ENCODE measurements at regions not wholly inside any gene's neighbourhood (a gene's known extent, or its start where the extent isn't known, plus 50 kb on each side); places are given as distances from the start of the nearest gene placed in this dataset.
A peak's percentile ranks its signal among the peaks of the same experiment; 100 is the strongest.
"Not testable (repeated sequence)": the region's sequence is repeated elsewhere in the genome, so short reads cannot be mapped to it uniquely, and the experiment has no call there.

DNA sequence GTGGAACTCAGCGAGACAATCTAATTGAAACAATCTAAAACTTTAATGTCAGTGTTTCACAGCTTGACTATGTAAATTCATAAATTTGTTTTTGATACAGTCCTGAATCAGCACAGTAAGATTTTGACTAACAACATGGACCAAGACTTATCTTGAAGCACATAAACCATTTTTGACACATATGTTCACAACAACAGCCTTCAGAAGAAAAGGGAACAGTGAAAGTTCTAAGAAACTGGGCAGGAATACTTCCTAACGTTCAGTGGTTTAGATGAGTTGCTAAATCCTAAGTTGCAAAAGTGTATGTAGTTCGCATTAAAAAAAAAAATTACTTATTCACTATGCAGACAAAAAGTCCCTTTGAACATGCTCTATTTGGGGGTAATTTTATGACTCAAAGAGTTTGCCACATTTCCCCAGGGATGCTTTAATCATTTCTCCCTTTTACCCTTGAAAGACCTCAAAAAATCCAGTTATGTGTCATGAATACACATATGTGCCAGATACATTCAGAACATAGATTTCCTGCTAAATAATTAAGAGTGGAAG, 120.2 kb downstream of the MRPL39 start:
- no peak for DNase-seq (ENCODE audit: low read depth)

DNA sequence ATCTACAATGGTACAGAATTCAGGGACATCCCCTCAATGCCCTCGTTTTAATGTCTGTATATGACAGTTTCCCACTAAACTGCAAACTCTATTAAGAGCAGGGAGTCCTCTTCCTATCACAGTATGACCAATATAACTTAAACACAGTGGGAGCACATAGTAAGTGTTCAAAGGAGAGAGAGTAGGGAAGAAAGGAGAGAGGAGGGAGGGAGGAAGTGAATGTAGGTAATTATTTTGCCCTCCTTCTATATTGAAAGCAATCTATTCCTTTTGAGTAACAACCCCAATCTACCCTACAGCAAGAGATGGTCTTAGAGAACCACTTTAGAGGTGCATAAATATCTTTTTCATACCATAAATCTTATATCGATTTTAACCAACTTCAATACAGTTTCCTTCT, 121.4 kb downstream of the MRPL39 start:
- no peak for DNase-seq (ENCODE audit: low read depth)

DNA sequence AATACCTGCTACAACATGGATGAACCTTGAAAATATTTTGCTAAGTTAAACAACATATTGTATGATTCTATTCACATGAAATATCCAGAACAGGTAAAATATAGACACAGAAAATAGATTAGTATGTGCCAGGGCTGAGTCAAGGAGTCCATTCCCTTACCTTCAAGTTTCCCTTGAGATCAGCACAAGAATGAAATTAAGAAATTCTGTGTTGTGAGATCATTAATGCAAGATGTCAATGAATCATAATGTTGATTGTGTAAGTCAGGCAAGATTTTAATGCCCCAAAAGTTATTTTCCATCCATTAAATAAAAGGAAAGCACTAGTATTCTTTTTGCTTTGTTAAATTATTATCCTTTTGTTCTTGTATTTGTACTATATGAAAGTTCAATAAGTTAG, 139.4 kb downstream of the MRPL39 start:
- DNase-seq (ENCODE audit: low read depth) = no peak

DNA sequence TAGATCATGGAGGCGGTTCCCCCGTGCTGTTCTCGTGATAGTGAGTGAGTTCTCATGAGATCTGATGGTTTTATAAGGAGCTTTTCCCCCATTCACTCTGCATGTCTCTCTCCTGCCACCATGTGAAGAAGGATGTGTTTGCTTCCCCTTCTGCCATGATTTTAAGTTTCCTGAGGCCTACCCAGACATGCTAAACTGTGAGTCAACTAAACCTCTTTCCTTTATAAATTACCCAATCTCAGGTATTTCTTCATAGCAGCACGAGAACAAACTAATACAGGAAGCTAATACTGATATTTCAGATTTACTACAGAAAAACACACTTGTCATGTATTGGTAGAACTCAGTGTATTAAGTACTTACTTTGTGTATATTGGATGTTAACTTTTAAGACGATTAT, 140.2 kb downstream of the MRPL39 start:
- DNase-seq (ENCODE audit: low read depth) = not testable (repeated sequence)

DNA sequence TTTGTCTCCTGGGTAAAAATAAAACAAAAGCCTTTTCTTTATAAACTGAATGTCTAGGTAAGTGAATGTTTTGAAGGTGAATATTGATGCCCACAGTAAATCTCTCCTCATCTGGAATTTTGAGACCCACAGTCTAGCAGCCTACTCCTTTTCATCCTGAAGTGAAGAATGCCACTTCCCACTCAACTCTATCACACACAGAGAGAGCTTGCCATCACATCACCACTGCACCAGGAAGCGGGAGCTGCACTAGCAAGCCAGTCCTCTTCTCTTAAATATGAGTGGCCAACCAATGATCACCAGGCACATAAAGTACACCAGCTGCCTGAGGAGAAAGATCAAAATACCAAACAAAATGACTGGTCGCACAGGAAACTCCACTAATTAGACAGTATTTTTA, 140.8 kb downstream of the MRPL39 start:
- DNase-seq (ENCODE audit: low read depth) = no peak

DNA sequence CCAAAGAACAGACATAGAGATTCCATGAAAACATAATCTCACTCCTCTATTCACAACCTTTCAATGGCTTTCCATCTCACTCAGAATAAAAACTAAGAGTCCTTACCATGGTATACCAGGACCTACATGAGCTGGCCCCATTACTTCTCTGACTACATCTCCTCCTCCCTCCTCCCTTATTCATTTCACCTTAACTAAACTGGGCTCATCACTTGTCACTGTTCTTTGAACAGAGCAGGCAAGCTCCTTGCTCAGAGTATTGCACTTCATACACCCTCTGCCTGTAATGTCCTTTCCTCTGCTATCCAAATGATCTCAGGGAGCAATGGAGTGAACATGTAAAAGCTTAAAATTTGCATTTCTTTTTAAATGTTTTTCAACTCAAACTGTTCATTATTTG, 142.0 kb downstream of the MRPL39 start:
- no peak for DNase-seq (ENCODE audit: low read depth)

DNA sequence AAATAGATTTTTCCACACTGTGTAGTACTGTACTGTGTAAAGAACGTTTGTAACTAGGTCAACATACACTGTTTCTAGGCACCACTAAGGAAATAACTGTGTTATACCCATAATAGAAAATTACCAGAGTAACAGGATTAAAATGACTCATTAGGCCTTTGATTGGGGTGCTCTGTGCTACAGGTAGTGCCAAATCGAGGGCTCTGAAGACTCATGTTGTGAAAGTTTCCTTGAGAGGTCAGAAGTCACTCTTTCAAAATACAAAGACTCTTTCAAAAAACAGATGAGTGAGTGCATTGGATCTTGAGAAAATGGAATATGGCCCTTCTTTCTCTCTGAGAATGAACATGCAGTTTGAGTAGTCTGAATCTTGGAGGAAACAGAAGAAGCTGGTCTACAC, 143.0 kb downstream of the MRPL39 start:
- DNase-seq (ENCODE audit: low read depth) = no peak

DNA sequence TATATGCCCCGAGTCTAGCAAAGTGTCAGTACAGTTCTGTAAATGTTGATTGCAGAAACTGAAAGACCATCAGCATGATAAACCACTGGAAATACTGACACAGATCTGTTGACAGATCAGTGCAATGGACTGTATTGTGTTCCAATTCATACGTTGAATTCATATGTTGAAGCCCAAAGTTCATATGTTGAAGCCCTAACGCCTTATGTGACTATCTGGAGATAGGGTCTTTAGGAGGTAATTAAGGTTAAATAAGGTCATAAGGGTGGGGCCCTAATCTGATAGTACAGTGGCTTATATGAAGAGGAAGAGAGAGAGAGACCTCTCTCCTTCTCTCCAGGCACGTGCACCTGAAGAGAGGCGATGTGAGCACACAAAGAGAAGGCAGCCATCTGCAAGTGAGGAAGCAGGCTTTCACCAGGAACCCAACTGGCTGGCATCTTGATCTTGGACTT, 144.7 kb downstream of the MRPL39 start:
- DNase-seq (ENCODE audit: low read depth) = no peak

DNA sequence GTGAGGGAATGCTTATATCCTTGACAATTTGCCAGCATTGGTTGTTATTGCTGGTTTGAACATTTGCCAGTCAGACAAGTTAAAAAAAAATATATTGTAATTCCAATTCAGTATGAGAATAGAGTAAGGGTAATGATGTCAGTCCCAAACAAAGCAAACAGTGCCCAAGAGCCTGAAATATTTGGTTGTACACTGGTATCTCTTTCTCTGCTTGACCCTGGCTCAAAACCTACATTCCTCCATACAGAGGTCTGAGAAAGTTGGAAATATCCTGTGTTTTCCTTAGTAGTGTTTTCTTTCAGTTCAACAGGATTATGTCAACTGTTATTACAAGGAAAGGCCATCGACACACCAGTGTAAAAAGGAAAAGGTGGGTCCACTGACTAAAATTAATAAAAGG, 145.6 kb downstream of the MRPL39 start:
- no peak for DNase-seq (ENCODE audit: low read depth)

DNA sequence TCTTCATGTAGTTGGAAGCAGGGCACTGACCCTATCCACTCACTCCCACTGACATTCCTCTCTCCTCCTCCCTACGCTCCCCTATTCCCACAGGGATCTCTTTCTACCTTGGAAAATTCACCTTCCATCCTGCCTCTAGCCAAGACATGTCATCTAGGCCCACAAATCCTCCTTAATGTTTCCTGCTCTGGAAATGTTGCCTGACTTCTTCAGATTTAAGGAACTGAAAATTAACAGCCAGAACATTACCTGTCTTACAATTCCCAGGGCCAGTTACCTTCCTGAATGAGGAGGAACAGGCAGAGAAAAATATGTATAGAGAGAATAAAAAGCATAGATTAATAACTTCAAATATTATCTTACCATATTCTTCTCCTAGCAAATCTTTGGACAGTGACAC, 147.3 kb downstream of the MRPL39 start:
- no peak for DNase-seq (ENCODE audit: low read depth)

DNA sequence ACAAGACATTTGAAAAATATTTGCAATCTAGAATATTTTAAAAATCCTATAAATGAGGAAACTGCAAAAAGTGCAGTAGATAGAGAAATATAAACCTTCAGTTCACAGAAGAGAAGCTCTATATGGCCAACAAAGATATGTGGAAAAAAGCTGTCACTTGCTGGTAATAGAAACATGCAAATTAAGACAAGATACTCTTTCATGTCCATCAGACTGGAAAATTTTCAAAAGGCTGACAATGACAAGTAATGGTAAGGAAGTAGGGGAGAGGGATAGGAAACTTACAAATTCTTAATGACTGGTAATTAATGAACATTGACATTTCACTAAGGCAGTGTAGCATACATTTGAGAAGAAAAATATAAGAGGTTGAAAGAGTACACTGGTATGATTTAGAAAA, 147.9 kb downstream of the MRPL39 start:
- no peak for DNase-seq (ENCODE audit: low read depth)

DNA sequence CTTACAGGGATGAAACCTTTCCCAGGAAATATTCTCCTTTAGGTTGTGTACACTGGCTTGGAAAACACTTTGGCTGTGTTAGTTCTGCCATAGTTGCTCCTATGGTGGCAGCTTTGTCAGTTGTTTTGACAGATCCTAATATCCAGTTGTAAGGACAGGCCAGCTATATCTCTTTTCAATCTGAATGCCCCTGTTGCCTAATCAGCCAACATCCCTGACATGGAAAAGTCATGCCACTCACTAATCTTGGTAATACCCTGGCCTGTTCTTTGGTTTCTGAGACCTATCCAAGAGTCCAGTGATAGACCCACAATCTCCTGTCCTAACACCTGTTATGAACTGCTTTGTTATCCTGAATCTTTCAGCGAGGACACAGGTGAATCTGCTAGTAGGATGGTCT, 148.8 kb downstream of the MRPL39 start:
- DNase-seq (ENCODE audit: low read depth) = no peak

DNA sequence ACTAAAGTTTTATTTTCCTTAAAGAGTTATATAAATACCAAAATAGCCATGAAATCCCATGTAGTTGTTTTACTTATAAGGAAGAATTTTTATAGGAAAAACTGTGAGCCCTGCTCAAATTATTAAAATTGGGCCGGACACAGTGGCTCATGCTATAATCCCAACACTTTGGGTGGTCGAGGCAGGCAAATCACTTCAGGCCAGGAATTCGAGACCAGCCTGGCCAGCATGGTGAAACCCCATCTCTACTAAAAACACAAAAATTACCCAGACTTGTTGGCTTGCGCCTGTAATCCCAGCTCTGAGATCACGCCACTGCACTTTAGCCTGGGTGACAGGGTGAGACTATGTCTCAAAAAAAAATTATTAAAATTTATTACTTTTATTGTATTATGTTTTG, 149.3 kb downstream of the MRPL39 start:
- no peak for DNase-seq (ENCODE audit: low read depth)

DNA sequence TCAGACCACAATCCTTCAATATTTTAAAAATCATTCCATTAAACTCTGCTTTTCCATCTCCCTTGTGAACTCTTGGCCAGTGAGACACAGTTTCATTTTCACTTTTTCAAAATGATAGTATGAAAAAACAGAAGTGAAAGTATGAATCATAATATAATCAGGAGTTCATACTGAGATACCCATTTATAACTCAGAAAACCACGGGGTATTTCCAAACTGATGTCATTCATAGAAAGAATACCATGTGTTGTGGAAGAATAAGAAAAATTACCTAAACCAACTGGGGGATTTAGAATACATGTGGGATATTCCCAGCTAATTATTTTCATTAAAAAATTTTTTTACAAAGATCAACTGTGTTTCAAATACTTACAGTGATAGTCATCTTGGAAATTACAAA, 149.9 kb downstream of the MRPL39 start:
- DNase-seq (ENCODE audit: low read depth) = peak; percentile 9

DNA sequence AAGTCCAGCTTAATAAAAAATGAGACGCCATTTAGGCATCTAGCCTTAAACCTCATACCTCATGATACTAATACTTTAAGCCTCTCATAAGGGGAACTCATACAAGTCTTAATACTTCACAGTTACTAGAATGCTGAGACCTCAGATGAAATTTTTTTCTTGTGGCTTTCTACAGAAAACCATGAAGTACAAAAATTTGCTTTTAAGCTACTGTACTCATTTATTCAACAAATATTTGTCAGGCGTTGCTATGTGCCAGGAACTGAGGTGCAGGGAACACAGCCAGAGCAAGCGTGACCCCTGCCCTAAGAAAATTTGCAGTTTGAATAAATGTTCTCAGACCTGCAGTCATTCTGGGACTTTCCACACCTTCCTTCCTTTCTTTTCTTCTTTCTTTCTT, 150.6 kb downstream of the MRPL39 start:
- DNase-seq (ENCODE audit: low read depth) = no peak

DNA sequence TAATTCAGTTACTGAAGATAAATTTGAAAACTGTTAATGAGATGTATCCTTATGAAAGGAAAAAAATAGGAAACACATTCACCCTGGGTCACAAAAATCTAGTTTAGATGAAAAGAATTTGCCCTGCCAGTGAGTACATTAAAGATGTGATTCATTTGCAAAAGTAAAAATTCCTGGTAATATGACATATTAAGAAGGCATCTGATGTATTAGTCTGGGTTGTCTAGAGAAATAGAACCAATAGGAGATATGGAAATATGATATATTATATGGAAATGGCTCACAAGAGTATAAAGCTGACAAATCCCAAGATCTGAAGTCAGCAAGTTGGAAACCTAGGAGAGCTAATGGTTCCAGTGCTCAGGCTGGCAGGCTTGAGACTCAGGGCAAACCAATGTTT, 153.8 kb downstream of the MRPL39 start:
- DNase-seq (ENCODE audit: low read depth) = no peak

DNA sequence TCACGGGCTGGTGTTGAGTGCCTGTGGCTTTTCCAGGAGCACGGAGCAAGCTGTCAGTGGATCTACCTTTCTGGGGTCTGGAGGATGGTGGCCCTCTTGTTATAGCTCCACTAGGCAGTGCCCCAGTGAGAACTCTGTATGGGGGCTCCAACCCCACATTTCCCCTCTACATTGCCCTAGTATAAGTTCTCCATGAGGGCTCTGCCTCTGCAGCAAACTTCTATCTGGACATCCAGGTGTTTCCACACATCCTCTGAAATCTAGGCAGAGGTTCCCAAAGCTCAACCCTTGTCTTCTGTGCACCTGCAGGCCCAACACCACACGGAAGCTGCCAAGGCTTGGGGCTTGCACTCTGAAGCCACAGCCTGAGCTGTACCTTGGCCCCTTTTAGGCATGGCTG, 157.3 kb downstream of the MRPL39 start:
- DNase-seq (ENCODE audit: low read depth) = no peak

DNA sequence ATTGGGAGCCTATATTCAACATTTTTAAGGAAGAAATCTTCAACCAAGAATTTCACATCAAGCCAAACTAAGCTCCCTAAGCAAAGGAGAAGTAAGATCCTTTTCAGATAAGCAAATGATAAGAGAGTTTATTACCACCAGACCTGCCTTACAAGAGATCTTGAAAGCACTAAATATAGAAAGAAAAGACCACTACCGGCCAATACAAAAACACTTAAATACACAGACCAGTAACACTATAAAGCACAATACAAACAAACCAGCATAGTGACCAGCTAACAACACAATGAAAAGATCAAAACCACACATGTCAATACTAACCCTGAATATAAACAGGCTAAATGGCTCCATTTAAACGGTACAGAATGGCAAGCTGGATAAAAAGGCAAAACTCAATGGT, 165.4 kb downstream of the MRPL39 start:
- no peak for DNase-seq (ENCODE audit: low read depth)

DNA sequence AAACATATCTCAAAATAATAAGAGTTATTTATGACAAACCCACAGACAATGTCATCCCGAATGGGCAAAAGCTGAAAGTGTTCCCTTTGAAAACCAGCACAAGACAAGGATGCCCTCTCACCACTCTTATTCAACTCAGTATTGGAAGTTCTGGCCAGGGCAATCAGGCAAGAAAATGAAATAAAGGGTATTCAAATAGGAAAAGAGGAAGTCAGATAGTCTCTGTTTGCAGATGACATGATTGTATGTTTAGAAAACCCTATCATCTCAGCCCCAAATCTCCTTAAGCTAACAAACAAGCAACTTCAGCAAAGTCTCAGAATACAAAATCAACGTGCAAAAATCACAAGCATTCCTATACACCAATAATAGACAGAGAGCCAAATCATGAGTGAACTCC, 169.8 kb downstream of the MRPL39 start:
- DNase-seq (ENCODE audit: low read depth) = not testable (repeated sequence)

DNA sequence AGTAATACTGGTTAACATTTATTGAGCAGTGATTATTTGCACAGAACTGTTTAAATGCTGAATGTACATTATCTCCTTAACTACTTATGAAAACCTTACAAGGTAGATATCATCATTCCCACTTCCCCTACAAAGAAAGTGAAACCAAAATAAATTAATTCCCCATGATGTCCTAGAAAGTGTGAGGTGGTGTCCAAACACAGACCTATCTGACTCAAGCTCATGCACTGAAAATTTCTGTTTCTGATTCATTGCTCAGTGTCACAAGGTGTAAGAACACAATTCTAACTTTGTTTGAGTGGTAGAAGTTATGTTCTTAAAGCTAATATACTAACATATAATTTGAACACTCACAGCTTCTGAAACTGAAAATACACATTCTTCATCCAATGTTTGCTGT, 178.7 kb downstream of the MRPL39 start:
- no peak for DNase-seq (ENCODE audit: low read depth)

DNA sequence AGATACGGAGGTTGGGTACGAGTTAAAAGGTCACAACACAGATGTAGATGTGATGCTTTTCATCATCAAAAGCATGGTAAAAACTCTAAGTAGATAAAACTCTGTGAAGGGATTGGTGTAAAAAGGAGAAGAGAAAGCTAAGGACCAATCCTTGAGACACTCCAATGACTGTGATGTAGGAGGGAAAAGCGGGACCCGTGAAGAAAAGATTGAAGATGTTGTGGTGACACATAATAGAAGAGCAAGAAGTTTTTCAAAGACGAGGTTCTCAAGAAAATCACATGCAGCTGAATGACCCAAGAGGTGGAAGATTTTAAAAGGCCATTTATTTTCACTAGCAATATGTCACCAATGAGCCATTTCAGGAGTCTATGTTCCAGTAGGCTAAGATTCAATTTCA, 179.5 kb downstream of the MRPL39 start:
- no peak for DNase-seq (ENCODE audit: low read depth)

DNA sequence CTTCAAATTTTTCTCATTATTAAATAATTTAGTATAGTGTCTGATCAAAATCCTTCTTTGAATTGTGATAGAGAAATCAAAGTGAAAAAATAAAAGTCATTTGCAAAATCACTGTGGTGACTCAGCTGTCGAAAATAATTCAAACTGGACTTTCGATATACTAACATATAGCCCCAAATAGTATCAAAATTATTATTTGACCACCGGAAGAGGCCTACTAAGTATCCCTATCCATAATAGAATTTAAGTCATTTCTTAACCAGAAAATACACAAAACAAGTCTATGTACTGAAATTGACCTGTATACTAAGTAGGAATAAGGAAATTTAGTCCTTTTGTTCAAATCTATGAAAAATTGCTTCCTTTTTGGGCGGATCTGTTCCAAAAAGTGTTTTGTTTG, 180.7 kb downstream of the MRPL39 start:
- no peak for DNase-seq (ENCODE audit: low read depth)

DNA sequence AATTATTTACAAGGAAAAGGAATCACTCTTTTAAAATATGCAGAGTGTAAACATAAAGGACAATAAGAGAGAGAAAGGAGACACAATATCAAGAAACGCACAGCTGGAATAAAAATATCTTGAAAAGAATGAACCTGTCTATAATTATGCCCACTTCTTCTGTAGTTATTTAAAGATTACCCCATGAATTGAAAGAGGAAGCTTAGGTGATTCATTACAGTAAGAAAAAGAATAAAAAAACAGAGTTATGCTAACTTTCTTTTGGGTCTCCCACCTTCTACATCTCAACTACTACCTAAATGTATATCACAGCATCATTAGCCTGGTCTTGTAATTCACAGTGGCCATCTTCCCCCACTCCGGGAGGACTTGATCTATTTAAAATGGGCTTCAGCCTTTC, 182.1 kb downstream of the MRPL39 start:
- no peak for DNase-seq (ENCODE audit: low read depth)

DNA sequence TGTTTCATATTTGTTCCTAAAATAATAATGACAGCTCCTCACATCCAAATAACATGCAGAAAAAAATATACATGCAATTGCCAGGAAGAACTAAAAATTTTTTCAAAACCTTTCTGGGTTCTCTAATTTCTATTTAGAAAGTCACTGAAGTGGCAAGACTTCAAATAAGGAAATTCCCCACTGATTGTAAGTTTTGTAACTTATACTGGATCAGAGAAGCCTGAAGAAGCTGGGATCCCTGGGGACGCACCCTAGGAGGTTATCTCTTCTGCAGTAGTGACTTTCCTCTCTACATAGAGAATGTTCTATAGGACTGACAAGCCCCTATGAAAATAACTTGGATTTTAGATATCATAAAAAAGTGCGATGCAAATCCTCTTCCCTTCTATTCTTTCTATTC, 182.6 kb downstream of the MRPL39 start:
- no peak for DNase-seq (ENCODE audit: low read depth)

DNA sequence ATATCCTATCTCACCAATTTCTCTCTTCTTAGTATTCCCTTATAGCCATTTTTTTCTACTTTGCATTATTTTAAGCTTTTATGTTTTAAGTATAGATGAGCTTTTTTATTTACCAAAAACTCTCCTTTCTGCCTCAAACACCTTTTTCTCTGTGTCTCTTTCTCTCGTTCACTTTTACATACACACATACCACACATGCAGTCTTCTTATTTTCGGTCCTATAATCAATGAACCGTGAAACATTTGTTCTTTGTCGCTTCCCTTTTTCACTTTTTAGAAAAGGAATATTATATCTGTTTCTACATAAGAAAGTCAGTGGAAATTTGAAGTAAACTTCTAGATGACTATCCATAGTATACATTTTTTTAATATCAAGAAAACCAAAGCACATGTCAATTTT, 183.2 kb downstream of the MRPL39 start:
- no peak for DNase-seq (ENCODE audit: low read depth)
